Retina (tissue), 1 donor: ENCODE measurements at regions not wholly inside any gene's neighbourhood (a gene's known extent, or its start where the extent isn't known, plus 50 kb on each side); places are given as distances from the start of the nearest gene placed in this dataset.

Experiments
- DNase-seq: peaks from one replicate; pipeline ENCODE4 v3.0.0-alpha.2; 2016

DNA sequence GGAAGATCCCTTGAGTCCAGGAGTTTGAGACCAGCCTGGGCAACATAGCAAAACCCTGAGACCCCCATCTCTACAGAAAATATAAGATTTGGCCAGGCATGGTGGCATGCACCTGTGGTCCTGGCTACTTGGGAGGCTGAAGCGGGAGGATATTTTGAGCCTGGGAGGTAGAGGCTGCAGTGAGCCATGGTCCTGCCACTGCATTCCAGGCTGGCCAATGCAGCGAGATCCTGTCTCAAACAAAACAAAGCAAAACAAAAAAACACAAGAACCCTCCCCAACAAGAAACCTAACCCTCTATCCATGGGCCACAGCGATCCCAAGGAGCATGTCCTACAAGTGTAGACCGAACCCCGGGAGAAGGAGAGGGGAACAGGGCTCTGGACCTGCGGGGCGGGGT is 133.3 kb downstream of the MGAT5B start:
- DNase-seq = no peak

DNA sequence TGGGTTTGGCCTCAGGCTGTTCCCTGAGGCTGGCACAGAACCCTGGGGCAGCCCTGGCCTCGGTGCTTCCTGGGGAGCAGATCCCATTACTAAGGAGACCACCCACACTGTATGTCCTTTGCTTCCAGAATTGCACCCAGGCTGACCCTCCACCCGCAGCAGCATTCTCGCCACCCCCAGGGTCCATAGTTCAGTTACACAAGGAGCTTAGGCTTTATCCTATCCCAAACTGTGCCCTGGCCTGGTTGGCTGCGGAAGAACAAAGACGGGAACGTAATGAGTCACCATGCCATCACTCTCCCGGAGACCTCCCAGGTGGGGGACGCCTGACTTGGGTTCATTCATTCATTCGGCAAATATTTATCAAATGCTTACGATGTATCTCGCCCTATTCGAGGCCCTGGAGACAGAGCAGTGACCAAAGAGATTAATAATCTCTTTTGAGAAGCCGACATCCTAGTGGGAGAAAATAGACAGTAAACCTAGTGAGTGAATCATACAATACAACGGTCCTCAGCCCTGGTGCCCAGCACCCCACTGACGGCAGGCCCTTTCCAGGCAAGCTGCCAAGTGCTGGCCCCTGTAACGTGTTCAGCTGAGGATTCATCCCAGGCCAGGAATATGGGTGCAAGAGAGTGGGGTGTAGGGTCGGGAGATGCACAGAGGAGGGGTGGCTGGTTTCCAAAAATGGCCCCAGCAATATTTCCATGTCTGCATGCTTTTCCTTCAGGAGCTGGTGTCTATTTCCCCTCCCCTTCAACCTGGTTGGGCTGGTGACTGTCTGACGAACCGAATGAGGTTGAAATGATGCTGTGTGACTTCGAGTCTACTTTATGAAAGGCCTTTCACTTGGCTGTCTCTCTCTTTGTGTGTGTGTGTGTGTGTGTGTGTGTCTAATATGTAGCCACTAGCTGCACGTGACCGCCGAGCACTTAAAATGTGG is 134.2 kb downstream of the MGAT5B start:
- peak; percentile 71 for DNase-seq

DNA sequence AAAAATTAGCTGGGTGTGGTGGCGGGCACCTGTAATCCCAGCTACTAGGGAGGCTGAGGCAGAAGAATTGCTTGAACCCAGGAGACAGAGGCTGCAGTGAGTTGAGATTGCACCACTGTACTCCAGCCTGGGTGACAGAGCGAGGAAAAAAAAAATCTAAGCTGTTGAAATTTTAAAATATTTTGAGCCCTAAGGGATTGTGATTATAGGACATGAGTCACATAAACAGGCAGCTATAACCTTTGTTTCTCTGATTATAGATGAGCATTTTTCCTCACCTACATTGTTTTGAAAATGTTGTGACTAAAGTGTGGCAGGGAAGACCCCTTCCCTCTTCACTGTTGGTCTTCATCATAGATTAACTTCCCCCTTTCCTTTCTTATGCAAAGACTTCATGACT is 135.5 kb downstream of the MGAT5B start:
- DNase-seq = no peak

GRCh38 chr17:77006971-77007649 is 133.7 kb upstream of the SEC14L1 start:
- DNase-seq = no peak

DNA sequence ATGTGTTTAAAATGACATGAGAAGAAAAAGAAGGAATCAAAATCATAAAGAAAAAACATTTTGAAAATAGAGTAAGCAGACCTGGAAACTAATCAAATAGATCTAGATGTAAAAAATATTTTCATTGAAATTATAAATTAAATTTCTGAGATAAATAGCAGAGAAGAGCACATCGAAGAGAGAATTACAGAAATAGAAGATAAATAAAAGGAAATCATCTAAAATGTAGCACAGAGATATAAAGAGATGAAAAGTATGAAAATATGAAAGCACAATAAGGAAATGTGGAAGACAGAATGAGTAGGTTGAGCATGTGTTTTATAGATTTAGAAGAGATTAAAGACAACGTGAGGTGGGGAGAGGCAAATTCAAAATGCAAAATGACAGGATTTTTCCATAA is 130.9 kb upstream of the SEC14L1 start:
- no peak for DNase-seq

GRCh38 chr17:77010667-77011066 is 130.1 kb upstream of the SEC14L1 start:
- DNase-seq = no peak

GRCh38 chr17:77011173-77012011 is 129.4 kb upstream of the SEC14L1 start:
- no peak for DNase-seq

DNA sequence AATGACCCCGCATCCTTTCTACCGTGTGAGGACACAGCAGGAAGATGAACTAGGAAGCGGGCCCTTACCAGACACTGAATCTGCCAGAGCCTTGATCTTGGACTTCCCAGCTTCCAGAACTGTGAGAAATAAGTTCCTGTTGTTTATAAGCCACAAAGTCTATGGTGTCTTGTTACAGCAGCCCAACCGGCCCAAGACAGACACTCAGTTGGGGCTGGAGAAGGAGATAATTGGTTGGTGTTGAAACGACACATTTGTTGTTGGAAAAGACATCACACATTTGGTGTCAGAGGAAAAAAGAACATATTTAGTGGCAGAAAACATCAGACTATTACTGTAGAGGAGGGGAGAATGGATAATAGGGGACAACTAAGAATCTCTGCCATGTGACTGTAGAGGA is 122.3 kb upstream of the SEC14L1 start:
- DNase-seq = no peak

DNA sequence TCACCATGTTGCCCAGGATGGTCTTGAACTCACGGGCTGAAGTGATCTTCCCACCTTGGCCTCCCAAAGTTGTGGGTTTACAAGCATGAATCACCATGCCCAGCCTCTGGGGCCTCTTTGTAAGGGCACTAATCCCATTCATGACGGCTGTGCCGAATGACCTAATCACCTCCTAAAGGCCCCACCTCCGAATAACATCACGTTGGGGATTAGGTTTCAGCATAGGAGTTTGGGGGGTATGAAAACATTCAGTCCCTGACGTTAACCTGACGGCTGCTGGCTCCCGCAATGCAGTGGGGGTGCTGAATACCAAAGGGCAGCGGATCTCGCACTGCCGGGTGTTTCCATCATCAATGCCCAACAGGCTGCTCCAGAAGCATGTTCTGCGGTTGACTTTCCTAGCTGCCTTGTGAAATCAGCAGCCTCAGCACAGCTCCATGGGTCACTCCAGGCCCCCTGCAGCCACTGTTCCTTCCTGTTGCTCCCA is 120.8 kb upstream of the SEC14L1 start:
- DNase-seq = no peak

- no peak for DNase-seq
Measured at GRCh38 chr17:77020973-77021372, 119.8 kb upstream of the SEC14L1 start.

- DNase-seq = no peak
Measured at GRCh38 chr17:77022766-77023165, 118.0 kb upstream of the SEC14L1 start.

DNA sequence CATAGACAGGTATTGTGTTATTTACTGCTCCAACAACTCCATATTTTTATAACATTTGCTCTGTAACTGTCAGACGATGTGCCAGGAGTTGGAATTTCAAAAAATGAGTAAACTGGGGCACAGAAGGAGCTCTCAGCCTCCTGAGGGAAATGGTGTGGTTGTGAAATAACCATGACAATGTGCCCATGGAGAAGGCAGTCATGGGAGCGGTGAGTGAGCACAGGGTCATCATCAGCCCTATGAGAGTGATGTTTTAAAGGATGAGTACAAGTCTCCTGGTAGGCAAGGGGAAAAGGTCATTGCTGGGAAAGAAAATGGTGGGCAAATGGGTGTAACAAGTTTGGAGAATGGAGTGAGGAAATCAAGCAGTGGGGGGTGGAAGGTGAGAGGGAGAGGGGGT is 115.0 kb upstream of the SEC14L1 start:
- no peak for DNase-seq

GRCh38 chr17:77027271-77027889 is 113.4 kb upstream of the SEC14L1 start:
- no peak for DNase-seq

GRCh38 chr17:77028900-77029299 is 111.9 kb upstream of the SEC14L1 start:
- no peak for DNase-seq

- no peak for DNase-seq
Measured at GRCh38 chr17:77032929-77033328, 107.8 kb upstream of the SEC14L1 start.

DNA sequence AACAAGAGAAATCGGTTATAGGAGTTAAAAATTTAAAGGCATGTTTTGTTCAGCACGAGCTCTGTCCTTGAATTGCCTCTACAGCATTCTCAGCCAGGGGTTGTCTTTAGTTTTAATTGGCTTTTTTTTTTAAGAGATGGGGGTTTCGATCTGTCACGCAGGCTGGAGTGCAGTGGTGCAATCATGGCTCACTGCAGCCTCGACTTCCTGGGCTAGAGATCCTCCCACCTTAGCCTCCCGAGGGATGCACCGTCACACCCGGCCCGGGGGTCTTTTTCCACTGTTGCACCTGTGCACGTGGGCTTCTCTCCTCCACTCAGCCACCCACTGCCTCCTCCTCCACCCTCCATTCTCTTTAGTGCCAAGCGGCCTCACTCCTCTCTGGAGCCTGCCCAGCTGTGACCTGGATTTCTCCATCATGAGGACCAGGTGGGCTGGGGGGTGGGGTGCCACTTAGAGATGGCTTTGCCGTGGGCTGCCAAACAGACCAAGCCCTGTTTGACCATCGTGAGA is 106.8 kb upstream of the SEC14L1 start:
- peak; percentile 14 for DNase-seq

GRCh38 chr17:77034677-77035424 is 105.9 kb upstream of the SEC14L1 start:
- peak; percentile 28 for DNase-seq

GRCh38 chr17:77035526-77035925 is 105.2 kb upstream of the SEC14L1 start:
- no peak for DNase-seq

DNA sequence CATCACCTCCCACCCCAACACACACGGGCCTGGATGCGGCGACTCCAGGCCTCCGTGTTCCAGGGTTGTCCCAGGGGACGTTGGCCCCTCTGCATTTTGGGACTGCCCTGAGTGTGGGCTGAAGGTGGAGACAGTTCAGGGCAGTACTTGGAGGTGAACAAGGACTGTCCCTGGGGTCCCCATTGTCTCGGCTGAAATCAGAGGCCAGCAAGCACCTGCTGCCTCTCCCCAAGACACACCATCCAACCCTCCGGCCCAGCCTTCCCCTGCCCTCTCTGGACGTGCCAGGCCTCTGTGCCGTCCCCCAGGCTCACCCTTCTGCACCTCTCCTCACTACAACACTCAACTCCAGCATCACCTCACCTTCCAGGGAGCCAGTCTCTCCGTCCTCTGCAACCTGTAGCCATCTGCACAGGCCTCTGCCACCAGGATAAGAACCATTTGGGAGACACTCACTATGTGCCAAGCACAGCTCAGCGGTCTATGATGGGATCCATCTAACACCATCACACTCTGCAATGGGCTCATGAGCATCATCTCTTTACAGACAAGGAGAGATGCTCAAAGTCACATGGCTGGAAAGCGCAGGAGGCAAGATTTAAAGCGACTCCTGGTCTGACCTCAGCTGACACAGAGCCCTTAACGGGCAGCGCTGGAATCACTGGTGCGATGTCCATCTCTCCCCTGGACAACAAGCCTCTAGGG is 104.5 kb upstream of the SEC14L1 start:
- DNase-seq = peak; percentile 18

DNA sequence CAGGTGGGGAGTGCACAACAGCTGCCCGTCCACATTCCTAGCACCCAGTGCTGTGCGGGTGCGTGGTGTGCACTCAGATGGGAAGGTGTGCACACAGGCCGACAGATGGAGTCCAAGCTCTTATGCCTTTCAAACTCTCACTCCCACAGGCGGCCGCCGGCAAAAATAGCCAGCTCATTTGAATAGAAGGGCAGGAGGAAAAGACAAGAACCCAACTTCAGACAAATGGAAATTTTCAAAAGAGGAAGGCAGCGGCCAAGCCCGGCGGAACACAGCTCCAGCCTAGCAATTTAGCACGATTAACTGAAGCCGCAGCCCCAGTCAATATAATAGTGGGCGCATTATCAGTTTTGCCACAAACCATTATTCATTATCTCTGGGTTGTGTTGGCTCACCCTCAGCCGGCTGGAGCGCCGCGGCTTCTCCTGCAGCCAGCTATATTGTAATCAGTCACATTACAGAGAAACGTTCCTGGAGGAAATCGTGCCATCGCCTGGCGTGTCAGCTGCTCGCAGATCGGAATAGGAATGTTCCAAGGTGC is 103.9 kb upstream of the SEC14L1 start:
- peak; percentile 53 for DNase-seq

GRCh38 chr17:77037943-77038342 is 102.8 kb upstream of the SEC14L1 start:
- DNase-seq = no peak
